ENCODE measurements at regions not wholly inside any gene's neighbourhood (a gene's known extent, or its start where the extent isn't known, plus 50 kb on each side); places are given as distances from the start of the nearest gene placed in this dataset.

GRCh38 chr10:9682802-9683201 is 1334.9 kb upstream of the CELF2 start:
- Histone ChIP-seq H3K79me1 (ENCODE audit: low read depth, low read length) (no peaks in the 10 kb centered on the region), H3K27ac (replicated peaks; ENCODE audit: low read length) (no peak overlapping the region), H4K8ac (ENCODE audit: low read depth, low read length) (no peak overlapping the region), H3K4me2 (ENCODE audit: insufficient read depth, low read length, poor library complexity, severe bottlenecking) (no peak overlapping the region), H3K36me3 (replicated peaks in 1 of 2; ENCODE audit: control insufficient read depth in 2 of 2, insufficient read depth in 2 of 2, low read length in 2 of 2) (no peaks in the 10 kb centered on the region), H3K4me3 (ENCODE audit: low read length in 2 of 2) (no peak overlapping the region), H2BK15ac (ENCODE audit: low read length) (no peak overlapping the region), H4K91ac (ENCODE audit: low read depth, low read length, poor library complexity) (no peak overlapping the region), H3K9me3 (replicated peaks in 1 of 2; ENCODE audit: control insufficient read depth in 2 of 2, insufficient read depth in 1 of 2, low read depth in 1 of 2, low read length in 2 of 2) (no peaks in the 10 kb centered on the region), H3K4me1 (ENCODE audit: control insufficient read depth in 2 of 2, insufficient read depth in 1 of 2, low read depth in 1 of 2, low read length in 2 of 2) (no peaks in the 10 kb centered on the region), H2AFZ (ENCODE audit: low read length) (no peak overlapping the region), H3K27me3 (ENCODE audit: control insufficient read depth in 3 of 3, insufficient read depth in 3 of 3, low read depth in 1 of 3, low read length in 3 of 3) (no peaks in the 10 kb centered on the region), H3K4ac (ENCODE audit: low read length) (no peak overlapping the region), H2BK120ac (ENCODE audit: low read depth, low read length) (no peak overlapping the region), H3K9ac (ENCODE audit: low read depth, low read length, poor library complexity) (no peak overlapping the region), H3K23ac (ENCODE audit: low read depth, low read length, poor library complexity) (no peak overlapping the region), H2BK12ac (ENCODE audit: low read length) (no peak overlapping the region), H2AK5ac (ENCODE audit: low read depth, low read length) (no peak overlapping the region), H2BK5ac (ENCODE audit: low read length) (no peak overlapping the region), H3K14ac (ENCODE audit: low read length) (no peak overlapping the region), H3K18ac (ENCODE audit: low read length) (no peak overlapping the region)
- no peak for DNase-seq (ENCODE audit: low spot score)
- WGBS, 2 donors (ENCODE audit: extremely low coverage in 2 of 2, insufficient read length in 2 of 2, insufficient replicate concordance in 1 of 2), result no CpG with 5 or more reads among the region's 1 CpG

GRCh38 chr10:9684186-9684585 is 1333.5 kb upstream of the CELF2 start:
- H3K4me1 ChIP-seq (ENCODE audit: control insufficient read depth in 2 of 2, insufficient read depth in 1 of 2, low read depth in 1 of 2, low read length in 2 of 2), result no peaks in the 10 kb centered on the region
- H2BK120ac ChIP-seq (ENCODE audit: low read depth, low read length), result no peak overlapping the region
- no peak overlapping the region for H3K4me2 ChIP-seq (ENCODE audit: insufficient read depth, low read length, poor library complexity, severe bottlenecking)
- peaks cover 0 to 1% of the 10 kb centered on the region in 2 donors for H3K9me3 ChIP-seq (replicated peaks in 1 of 2; ENCODE audit: control insufficient read depth in 2 of 2, insufficient read depth in 1 of 2, low read depth in 1 of 2, low read length in 2 of 2)
- H3K23ac ChIP-seq (ENCODE audit: low read depth, low read length, poor library complexity), result no peak overlapping the region
- no peak overlapping the region for H2BK12ac ChIP-seq (ENCODE audit: low read length)
- no peaks in the 10 kb centered on the region for H3K27me3 ChIP-seq (ENCODE audit: control insufficient read depth in 3 of 3, insufficient read depth in 3 of 3, low read depth in 1 of 3, low read length in 3 of 3)
- no peak overlapping the region for H3K27ac ChIP-seq (replicated peaks; ENCODE audit: low read length)
- no peak overlapping the region for H4K91ac ChIP-seq (ENCODE audit: low read depth, low read length, poor library complexity)
- no peaks in the 10 kb centered on the region for H3K36me3 ChIP-seq (replicated peaks in 1 of 2; ENCODE audit: control insufficient read depth in 2 of 2, insufficient read depth in 2 of 2, low read length in 2 of 2)
- no CpG with 5 or more reads among the region's 1 CpG for WGBS, 2 donors (ENCODE audit: extremely low coverage in 2 of 2, insufficient read length in 2 of 2, insufficient replicate concordance in 1 of 2)
- no peak overlapping the region for H3K4ac ChIP-seq (ENCODE audit: low read length)
- H3K18ac ChIP-seq (ENCODE audit: low read length), result no peak overlapping the region
- no peak overlapping the region for H4K8ac ChIP-seq (ENCODE audit: low read depth, low read length)
- H3K79me1 ChIP-seq (ENCODE audit: low read depth, low read length), result no peaks in the 10 kb centered on the region
- no peak overlapping the region for H2BK15ac ChIP-seq (ENCODE audit: low read length)
- DNase-seq (ENCODE audit: low spot score), result no peak
- H3K4me3 ChIP-seq (ENCODE audit: low read length in 2 of 2), result no peak overlapping the region
- H2AK5ac ChIP-seq (ENCODE audit: low read depth, low read length), result no peak overlapping the region
- no peak overlapping the region for H3K9ac ChIP-seq (ENCODE audit: low read depth, low read length, poor library complexity)
- no peak overlapping the region for H2AFZ ChIP-seq (ENCODE audit: low read length)
- H2BK5ac ChIP-seq (ENCODE audit: low read length), result no peak overlapping the region
- no peak overlapping the region for H3K14ac ChIP-seq (ENCODE audit: low read length)

- Histone ChIP-seq H3K4me1 (ENCODE audit: control insufficient read depth in 2 of 2, insufficient read depth in 1 of 2, low read depth in 1 of 2, low read length in 2 of 2) (no peaks in the 10 kb centered on the region), H3K27me3 (ENCODE audit: control insufficient read depth in 3 of 3, insufficient read depth in 3 of 3, low read depth in 1 of 3, low read length in 3 of 3) (no peaks in the 10 kb centered on the region), H2AK5ac (ENCODE audit: low read depth, low read length) (no peak overlapping the region), H3K23ac (ENCODE audit: low read depth, low read length, poor library complexity) (no peak overlapping the region), H3K4me3 (ENCODE audit: low read length in 2 of 2) (no peak overlapping the region), H2BK12ac (ENCODE audit: low read length) (no peak overlapping the region), H2AFZ (ENCODE audit: low read length) (no peak overlapping the region), H4K8ac (ENCODE audit: low read depth, low read length) (no peak overlapping the region), H2BK15ac (ENCODE audit: low read length) (no peak overlapping the region), H3K14ac (ENCODE audit: low read length) (no peak overlapping the region), H3K9ac (ENCODE audit: low read depth, low read length, poor library complexity) (no peak overlapping the region), H3K27ac (replicated peaks; ENCODE audit: low read length) (no peak overlapping the region), H4K91ac (ENCODE audit: low read depth, low read length, poor library complexity) (no peak overlapping the region), H3K79me1 (ENCODE audit: low read depth, low read length) (no peaks in the 10 kb centered on the region), H3K9me3 (replicated peaks in 1 of 2; ENCODE audit: control insufficient read depth in 2 of 2, insufficient read depth in 1 of 2, low read depth in 1 of 2, low read length in 2 of 2) (peaks cover 0 to 1% of the 10 kb centered on the region in 2 donors), H3K36me3 (replicated peaks in 1 of 2; ENCODE audit: control insufficient read depth in 2 of 2, insufficient read depth in 2 of 2, low read length in 2 of 2) (no peaks in the 10 kb centered on the region), H3K18ac (ENCODE audit: low read length) (no peak overlapping the region), H2BK120ac (ENCODE audit: low read depth, low read length) (no peak overlapping the region), H3K4me2 (ENCODE audit: insufficient read depth, low read length, poor library complexity, severe bottlenecking) (no peak overlapping the region), H2BK5ac (ENCODE audit: low read length) (no peak overlapping the region), H3K4ac (ENCODE audit: low read length) (no peak overlapping the region)
- no peak for DNase-seq (ENCODE audit: low spot score)
Measured at GRCh38 chr10:9685596-9685995, 1332.1 kb upstream of the CELF2 start.

GRCh38 chr10:9688711-9689110 is 1329.0 kb upstream of the CELF2 start:
- no peak for DNase-seq (ENCODE audit: low spot score)
- Histone ChIP-seq H2BK12ac (ENCODE audit: low read length) (no peak overlapping the region), H3K4me2 (ENCODE audit: insufficient read depth, low read length, poor library complexity, severe bottlenecking) (no peak overlapping the region), H3K4me1 (ENCODE audit: control insufficient read depth in 2 of 2, insufficient read depth in 1 of 2, low read depth in 1 of 2, low read length in 2 of 2) (no peaks in the 10 kb centered on the region), H2AFZ (ENCODE audit: low read length) (no peak overlapping the region), H2BK120ac (ENCODE audit: low read depth, low read length) (no peak overlapping the region), H3K4ac (ENCODE audit: low read length) (no peak overlapping the region), H3K9ac (ENCODE audit: low read depth, low read length, poor library complexity) (no peak overlapping the region), H4K8ac (ENCODE audit: low read depth, low read length) (no peak overlapping the region), H3K36me3 (replicated peaks in 1 of 2; ENCODE audit: control insufficient read depth in 2 of 2, insufficient read depth in 2 of 2, low read length in 2 of 2) (no peaks in the 10 kb centered on the region), H4K91ac (ENCODE audit: low read depth, low read length, poor library complexity) (no peak overlapping the region), H3K79me1 (ENCODE audit: low read depth, low read length) (no peaks in the 10 kb centered on the region), H3K27me3 (ENCODE audit: control insufficient read depth in 3 of 3, insufficient read depth in 3 of 3, low read depth in 1 of 3, low read length in 3 of 3) (no peaks in the 10 kb centered on the region), H2BK5ac (ENCODE audit: low read length) (no peak overlapping the region), H3K27ac (replicated peaks; ENCODE audit: low read length) (no peak overlapping the region), H2BK15ac (ENCODE audit: low read length) (no peak overlapping the region), H3K18ac (ENCODE audit: low read length) (no peak overlapping the region), H3K14ac (ENCODE audit: low read length) (no peak overlapping the region), H3K9me3 (replicated peaks in 1 of 2; ENCODE audit: control insufficient read depth in 2 of 2, insufficient read depth in 1 of 2, low read depth in 1 of 2, low read length in 2 of 2) (peaks cover 0 to 1% of the 10 kb centered on the region in 2 donors), H3K23ac (ENCODE audit: low read depth, low read length, poor library complexity) (no peak overlapping the region), H2AK5ac (ENCODE audit: low read depth, low read length) (no peak overlapping the region), H3K4me3 (ENCODE audit: low read length in 2 of 2) (no peak overlapping the region)

Measured in neuronal stem cell (in vitro differentiated cells).